Activated CD8-positive, alpha-beta T cell treated with anti-CD3 and anti-CD28 coated beads for 36 hours (primary cell): ENCODE measurements at regions not wholly inside any gene's neighbourhood (a gene's known extent, or its start where the extent isn't known, plus 50 kb on each side); places are given as distances from the start of the nearest gene placed in this dataset.

Source experiments
- ATAC-seq: fragments of 200-7000 bp; cut with Tn5 transposase; one replicate; pipeline ENCODE4 v1.10.0; 2021; ENCODE audit warnings: mild to moderate bottlenecking, moderate library complexity
- CTCF ChIA-PET: fragments of 350-600 bp; sonication (Branson Sonifier 250); formaldehyde crosslinking; loops from one replicate; lab custom pipeline; 2021; ENCODE audit warnings: antibody characterized with exemption; lab: Charles Lee
- POLR2A ChIA-PET: fragments of 350-600 bp; sonication (Branson Sonifier 250); formaldehyde crosslinking; loops from one replicate; lab custom pipeline; 2021; ENCODE audit warnings: antibody characterized with exemption; lab: Charles Lee
- DNase-seq: peaks from one replicate; pipeline ENCODE4 v3.0.0-alpha.2; 2020
- H3K27ac Mint-ChIP-seq: one replicate; pipeline ENCODE4 v1.8.0; 2021; ENCODE audit warnings: mild to moderate bottlenecking, mixed read lengths
- H3K27me3 Mint-ChIP-seq: one replicate; pipeline ENCODE4 v1.8.0; 2021; ENCODE audit warnings: mixed read lengths
- H3K36me3 Mint-ChIP-seq: one replicate; pipeline ENCODE4 v1.8.0; 2021; ENCODE audit warnings: low read depth, mixed read lengths
- H3K4me1 Mint-ChIP-seq: one replicate; pipeline ENCODE4 v1.8.0; 2021; ENCODE audit warnings: low read depth, mixed read lengths
- H3K4me3 Mint-ChIP-seq: one replicate; pipeline ENCODE4 v1.8.0; 2021; ENCODE audit warnings: mild to moderate bottlenecking, moderate library complexity, mixed read lengths
- H3K9me3 Mint-ChIP-seq: one replicate; pipeline ENCODE4 v1.8.0; 2021; ENCODE audit warnings: mixed read lengths
- CTCF ChIP-seq: fragments of 200-600 bp; IDR thresholded peaks from one replicate; pipeline ENCODE4 v1.8.0; 2022; ENCODE audit warnings: antibody characterized with exemption, mild to moderate bottlenecking
- intact Hi-C: fragments of 100-400 bp; cut with micrococcal nuclease; formaldehyde crosslinking; loops from one replicate; pipeline ENCODE4 v1.10.0; 2022

- H3K27ac Mint-ChIP-seq, result no peak overlapping the region
- H3K4me1 Mint-ChIP-seq, result no peaks in the 10 kb centered on the region
- H3K4me3 Mint-ChIP-seq, result no peak overlapping the region
- TF ChIP-seq CTCF, result no peak
- no peaks in the 10 kb centered on the region for H3K27me3 Mint-ChIP-seq
- no peak for DNase-seq
- CTCF ChIA-PET, result no interaction called here
- intact Hi-C loops, result no loop called here
- ATAC-seq, result no peak
- no peaks in the 10 kb centered on the region for H3K36me3 Mint-ChIP-seq
- peaks cover 3% of the 10 kb centered on the region for H3K9me3 Mint-ChIP-seq
- POLR2A ChIA-PET, result no interaction called here
Observed at GRCh38 chr9:79060766-79061165, 511.0 kb upstream of the TLE4 start.

GRCh38 chr9:79061752-79062616, 509.8 kb upstream of the TLE4 start:
- H3K4me1 Mint-ChIP-seq, result no peaks in the 10 kb centered on the region
- H3K27ac Mint-ChIP-seq, result no peak overlapping the region
- DNase-seq (no peak), ATAC-seq (no peak)
- no peak overlapping the region for H3K4me3 Mint-ChIP-seq
- no peaks in the 10 kb centered on the region for H3K36me3 Mint-ChIP-seq
- H3K27me3 Mint-ChIP-seq, result no peaks in the 10 kb centered on the region
- intact Hi-C loops, result no loop called here
- H3K9me3 Mint-ChIP-seq, result peaks cover 3% of the 10 kb centered on the region
- no peak for TF ChIP-seq CTCF
- ChIA-PET POLR2A (no interaction called here), CTCF (no interaction called here)

- H3K4me3 Mint-ChIP-seq, result no peak overlapping the region
- no peak for ATAC-seq
- ChIA-PET CTCF (no interaction called here), POLR2A (no interaction called here)
- H3K27me3 Mint-ChIP-seq, result no peaks in the 10 kb centered on the region
- DNase-seq, result no peak
- no peak overlapping the region for H3K27ac Mint-ChIP-seq
- intact Hi-C loops, result no loop called here
- H3K9me3 Mint-ChIP-seq, result peaks cover 2% of the 10 kb centered on the region
- no peak for TF ChIP-seq CTCF
- H3K4me1 Mint-ChIP-seq, result no peaks in the 10 kb centered on the region
- no peaks in the 10 kb centered on the region for H3K36me3 Mint-ChIP-seq
Observed at GRCh38 chr9:79073201-79073600, 498.6 kb upstream of the TLE4 start.

- ChIA-PET POLR2A (no interaction called here), CTCF (no interaction called here)
- ATAC-seq, result no peak
- TF ChIP-seq CTCF, result no peak
- Mint-ChIP-seq H3K27ac (no peak overlapping the region), H3K36me3 (no peaks in the 10 kb centered on the region), H3K27me3 (no peaks in the 10 kb centered on the region), H3K4me1 (no peaks in the 10 kb centered on the region), H3K9me3 (no peaks in the 10 kb centered on the region), H3K4me3 (no peak overlapping the region)
- no peak for DNase-seq
- intact Hi-C loops, result no loop called here
Observed at GRCh38 chr9:79080536-79080935, 491.2 kb upstream of the TLE4 start.

GRCh38 chr9:79083621-79084020, 488.1 kb upstream of the TLE4 start:
- CTCF ChIA-PET, result no interaction called here
- ATAC-seq (no peak), DNase-seq (no peak)
- TF ChIP-seq CTCF, result no peak
- intact Hi-C loops, result no loop called here
- POLR2A ChIA-PET, result no interaction called here
- no peaks in the 10 kb centered on the region for H3K36me3 Mint-ChIP-seq
- no peaks in the 10 kb centered on the region for H3K27me3 Mint-ChIP-seq
- no peak overlapping the region for H3K27ac Mint-ChIP-seq
- H3K9me3 Mint-ChIP-seq, result peaks cover 2% of the 10 kb centered on the region
- no peaks in the 10 kb centered on the region for H3K4me1 Mint-ChIP-seq
- H3K4me3 Mint-ChIP-seq, result no peak overlapping the region
